ENCODE measurements at regions not wholly inside any gene's neighbourhood (a gene's known extent, or its start where the extent isn't known, plus 50 kb on each side); places are given as distances from the start of the nearest gene placed in this dataset.

DNA sequence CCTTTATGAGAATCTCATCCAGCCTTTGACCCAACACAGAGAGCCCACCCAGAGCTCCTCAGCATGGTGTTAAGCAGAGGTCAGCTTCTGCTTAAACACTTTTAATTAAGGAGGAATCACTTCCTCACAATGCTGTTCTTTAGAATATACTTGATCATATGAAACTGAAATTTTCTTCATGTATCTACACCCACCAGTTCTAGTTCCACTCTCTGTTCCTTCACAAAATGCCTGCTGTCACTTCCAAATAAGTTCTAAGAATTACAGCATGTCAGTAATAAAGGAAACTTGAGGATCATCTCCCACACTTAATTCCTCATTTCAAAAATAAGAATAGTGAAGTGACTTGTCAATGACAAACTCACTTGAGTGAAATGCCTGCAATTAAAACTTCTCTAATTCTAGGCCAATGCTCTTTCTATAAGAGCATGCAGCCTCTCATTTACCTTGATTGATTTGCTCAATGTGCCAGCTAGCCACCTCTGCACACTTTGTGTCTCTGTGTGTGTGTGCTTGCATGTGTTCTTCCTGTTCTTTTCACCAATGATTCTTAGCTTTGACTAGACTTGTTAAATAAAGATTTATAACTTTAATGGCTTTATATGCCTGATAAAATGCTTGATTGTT, 356.3 kb downstream of the PLPP3 start:
- DNase-seq (ENCODE audit: low read depth), result no peak

DNA sequence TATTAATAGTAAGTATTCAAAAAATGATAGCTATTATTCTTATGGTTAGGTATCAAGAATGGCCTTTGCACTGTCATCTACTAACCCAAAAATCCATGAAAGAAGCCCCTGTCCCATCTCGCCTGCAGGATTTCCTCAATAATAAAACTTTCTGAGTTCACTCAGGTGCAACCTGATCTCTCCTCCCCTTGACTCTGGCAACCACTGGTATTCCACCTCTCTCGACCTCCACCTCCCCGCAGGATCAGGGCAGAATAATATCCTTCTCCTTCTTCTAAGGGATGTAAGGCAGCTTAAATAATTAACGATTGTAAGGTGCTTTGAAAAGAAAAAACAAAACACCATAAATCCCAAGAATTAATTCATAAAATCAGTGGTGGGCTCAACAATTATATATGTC, 359.3 kb downstream of the PLPP3 start:
- no peak for DNase-seq (ENCODE audit: low read depth)

DNA sequence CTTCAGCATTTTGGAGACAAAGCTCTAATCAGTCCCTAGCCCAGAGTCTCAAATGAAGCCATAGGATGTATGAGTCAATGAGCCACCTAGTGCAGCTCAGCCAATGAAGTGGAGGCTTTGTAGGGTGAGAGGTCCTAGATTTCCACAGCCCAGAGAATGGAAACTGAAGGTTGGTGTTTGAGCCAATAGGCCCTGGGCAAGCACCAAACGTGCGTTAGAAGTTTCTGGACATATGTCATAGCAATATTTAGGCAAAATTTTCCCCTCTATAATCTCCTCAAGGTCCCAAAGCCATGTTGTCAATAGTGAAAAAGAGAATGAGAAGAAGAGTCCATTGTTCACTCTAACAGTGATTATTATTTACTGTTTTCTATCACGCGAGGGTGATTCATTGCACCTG, 361.3 kb downstream of the PLPP3 start:
- no peak for DNase-seq (ENCODE audit: low read depth)

DNA sequence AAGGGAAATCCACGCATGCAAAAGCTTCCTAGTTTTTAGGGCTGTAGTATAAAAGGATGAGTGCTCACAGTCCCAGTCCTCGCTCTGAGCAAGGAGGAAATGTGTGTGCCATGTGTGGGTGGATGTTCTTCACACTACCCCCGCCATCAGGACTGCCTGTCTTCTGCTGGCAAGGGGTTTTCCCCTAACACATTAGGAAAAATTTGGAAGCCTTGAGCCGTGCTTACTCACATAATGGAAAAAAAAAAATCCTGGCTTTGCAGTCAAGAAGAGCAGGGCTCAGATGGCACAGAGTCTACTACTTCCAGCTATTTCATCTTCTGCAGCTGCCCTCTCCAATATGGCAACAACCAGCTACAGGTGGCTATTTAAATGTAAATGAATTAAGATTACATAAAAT, 363.1 kb downstream of the PLPP3 start:
- DNase-seq (ENCODE audit: low read depth), result no peak

DNA sequence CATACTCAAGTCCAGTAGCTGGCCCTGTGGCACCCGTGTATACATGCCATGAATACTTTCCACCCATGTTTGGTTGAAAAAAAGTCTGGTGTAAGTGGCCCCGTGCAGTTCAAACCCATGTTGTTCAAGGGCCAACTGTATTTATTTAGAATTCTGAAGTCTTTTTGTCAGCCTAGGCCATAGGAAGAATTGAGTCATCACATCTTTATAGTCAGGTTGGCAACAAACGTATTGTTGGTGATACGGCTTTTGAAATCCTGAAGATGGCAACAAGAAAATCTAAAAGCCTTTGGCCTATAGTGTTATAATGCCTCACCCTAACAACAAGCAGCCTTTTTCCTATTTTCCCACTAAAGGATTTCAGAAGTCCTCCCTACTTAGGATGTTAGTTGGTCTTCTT, 363.6 kb downstream of the PLPP3 start:
- DNase-seq (ENCODE audit: low read depth), result no peak

DNA sequence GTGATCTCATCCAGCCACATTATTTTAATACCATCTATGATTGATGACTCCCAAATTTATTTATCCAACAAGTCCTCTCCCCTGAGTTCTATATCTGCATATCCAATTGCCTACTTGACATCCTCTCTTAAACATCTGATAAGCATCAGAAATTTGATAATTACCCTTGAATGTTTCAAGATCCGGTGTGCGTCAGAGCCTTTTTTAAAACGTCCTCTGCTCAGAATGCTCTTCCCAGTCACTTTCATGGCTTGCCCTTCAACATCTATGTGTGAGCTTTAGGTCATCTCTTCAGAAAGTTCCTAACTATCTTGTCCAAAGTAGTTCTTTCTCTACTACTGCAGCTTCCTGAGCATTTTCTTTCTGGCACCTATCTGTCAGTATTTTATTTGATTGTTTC, 364.3 kb downstream of the PLPP3 start:
- no peak for DNase-seq (ENCODE audit: low read depth)

DNA sequence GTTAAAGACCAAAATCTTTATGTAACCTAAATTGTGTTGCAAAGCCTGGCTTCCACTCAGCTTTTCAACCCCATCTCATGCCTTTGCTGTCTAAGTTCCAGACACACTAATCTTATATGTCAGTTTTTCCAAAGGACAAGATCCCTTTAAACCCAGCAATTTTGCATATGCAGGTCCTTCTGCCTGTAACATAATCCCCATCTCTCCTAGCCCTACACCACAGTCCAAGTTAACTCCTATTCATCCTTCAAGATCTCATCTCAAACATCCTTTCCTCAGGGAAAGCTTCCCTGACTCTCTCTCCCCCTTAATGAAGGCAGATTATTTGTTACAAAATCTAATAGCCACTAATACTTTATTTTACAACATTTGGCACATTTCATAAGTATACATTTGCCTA, 366.3 kb downstream of the PLPP3 start:
- no peak for DNase-seq (ENCODE audit: low read depth)

DNA sequence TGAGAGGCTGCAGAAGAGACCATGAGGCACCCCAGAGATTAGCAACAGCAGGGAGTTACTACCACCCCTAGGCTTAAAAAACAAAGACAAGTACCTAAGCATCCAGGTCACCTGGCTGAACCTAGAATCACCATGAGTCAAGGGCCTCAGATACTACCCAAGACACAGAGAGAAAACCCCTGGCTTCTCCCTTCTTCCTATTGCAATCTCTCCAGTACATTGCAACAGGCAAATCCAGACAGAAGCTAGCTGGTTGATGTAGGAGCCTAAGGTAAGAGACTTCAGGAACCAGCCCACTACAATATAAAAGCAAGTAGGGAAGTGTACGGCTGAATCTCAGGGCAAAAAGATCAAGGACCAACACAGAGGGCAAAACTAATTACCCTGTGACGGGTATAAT, 367.2 kb downstream of the PLPP3 start:
- DNase-seq (ENCODE audit: low read depth), result no peak

DNA sequence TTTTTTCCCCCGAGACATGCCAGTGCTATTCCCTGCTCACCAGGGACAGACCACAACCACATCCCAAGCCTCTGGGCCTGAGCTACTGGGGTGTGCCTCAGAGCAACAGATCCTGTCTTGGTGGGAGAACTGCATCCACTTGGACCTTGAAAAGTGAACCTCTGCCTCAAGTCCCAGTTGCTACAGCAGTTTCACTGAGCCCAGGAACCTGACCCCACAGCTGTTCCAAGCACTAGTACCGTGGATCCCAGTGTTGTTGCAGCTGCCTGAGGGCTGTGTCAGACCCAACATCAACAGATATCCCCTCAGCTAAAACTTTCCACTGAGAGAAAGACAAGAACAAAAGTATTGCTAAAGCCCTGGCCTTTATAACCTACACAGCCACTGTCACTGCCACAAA, 373.0 kb downstream of the PLPP3 start:
- DNase-seq (ENCODE audit: low read depth), result no peak

DNA sequence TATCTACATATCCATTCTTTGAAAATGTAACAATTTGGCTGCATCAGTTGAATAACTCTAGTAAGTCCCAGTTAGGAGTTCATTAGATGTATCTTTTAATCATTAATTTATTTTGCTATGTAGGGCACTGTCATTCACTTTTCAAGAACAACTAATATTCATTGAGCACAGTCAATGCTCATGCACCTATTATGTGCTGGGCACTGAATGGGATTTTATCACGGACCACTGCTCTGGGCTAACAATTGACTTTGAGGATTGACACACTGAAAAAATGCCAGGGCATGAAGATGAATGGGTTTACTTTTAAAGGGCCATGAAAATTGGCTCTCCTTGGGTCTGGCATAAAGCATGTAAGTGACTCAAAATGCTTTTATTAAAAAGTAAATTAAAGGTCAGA, 375.2 kb downstream of the PLPP3 start:
- no peak for DNase-seq (ENCODE audit: low read depth)

DNA sequence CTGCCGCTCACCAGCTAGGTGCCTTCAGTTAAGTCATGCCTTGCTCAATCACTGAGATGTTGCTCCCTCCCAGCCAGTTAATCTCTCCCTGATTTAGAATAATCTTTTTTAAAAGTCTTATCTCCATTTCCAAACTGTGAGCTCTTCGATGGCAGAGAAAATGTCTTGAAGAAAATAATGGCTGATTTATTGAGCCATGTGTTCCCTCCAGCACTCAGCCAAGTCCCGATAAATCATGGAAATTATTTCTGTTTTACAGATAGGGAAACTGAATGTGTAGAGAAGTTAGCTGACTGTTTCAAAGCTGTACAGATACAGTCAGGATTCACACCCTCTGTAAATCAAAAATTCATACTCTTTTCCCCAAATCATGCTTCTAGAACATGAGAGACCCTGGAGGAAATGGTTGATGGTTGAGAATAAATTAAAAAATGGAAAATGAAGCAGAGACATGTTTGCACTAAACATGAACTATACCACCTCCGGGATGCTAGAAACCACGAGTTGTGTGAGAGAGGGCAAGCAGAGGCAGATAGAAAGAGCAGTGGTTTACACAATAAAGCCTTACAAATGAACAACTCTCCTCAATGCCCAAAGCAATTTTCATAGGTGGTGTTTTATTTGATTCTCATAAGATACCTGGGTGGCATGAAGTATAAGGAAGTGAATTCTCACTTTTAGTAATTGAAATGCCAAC, 376.4 kb downstream of the PLPP3 start:
- DNase-seq (ENCODE audit: low read depth), result no peak

DNA sequence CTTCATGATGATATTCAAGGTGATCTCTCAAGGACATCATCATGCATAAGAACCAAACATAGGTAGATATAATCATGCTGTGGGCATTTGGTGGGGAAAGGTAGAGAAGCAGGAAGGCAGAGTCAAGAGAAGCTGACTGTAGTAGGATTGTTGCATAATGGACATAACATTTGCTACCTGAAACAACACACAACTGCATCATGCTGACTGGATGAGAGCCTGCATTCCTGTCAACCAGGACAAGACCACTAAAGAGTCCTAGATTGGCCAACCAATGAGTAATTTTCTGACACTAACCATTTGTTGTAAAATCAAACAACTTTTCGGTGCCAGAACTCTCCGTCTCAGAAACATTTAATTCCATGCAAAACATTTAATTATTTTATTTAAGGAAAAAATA, 377.2 kb downstream of the PLPP3 start:
- no peak for DNase-seq (ENCODE audit: low read depth)

DNA sequence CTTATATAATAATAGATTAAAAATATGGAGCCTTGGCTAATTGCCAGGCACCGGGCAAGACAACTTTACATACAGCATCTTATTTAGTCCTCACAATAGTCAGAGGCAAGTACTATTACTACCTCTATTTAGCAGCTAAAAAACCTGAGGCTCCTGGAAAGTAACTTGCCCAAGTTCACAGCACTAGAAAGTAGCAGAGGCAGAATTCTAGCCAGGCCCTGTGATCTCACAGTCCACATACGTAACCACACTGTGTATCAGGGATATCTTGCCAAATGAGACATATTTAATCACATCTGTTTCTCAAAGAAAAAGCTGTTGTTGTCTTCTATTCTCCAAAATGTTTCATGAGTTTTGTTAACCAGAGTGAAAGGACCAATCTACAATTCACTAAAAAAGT, 378.5 kb downstream of the PLPP3 start:
- no peak for DNase-seq (ENCODE audit: low read depth)

DNA sequence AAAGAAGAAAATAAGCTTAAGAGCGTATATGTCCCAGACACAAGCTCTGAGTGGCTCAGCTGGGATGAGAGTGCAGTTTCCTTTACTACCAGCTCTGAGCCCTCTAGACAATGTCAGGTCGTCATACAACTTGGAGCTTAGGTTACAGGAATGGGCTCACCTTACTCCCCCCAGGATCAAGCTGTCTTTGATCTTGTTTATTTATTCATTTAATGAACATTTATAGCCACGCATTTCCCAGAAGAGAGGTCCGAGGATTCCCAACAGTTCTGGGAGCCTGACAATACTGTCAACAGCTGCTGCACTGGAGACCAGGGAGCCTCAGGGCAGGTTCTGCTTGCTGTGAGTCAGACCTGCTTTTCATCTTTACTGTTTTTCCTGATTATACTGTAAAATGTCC, 378.9 kb downstream of the PLPP3 start:
- DNase-seq (ENCODE audit: low read depth), result no peak

DNA sequence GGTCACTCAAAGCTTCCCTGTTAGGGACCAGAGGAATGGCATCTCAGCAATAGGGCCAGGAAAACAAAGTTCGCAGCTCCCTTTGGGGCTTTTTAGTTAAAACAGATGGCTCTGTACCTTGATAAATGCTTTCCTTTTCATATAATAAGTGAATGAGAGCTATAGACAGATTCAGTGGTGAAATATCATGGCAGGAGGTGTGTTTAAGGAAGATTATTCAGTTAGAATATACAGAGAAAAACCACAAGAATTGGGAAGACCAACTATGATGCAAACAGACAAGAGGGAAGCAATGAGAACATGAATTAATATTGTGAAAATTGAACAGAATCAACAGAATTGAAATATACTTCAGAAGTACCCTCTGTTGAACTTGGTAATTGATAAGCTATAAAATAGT, 379.4 kb downstream of the PLPP3 start:
- DNase-seq (ENCODE audit: low read depth), result no peak

DNA sequence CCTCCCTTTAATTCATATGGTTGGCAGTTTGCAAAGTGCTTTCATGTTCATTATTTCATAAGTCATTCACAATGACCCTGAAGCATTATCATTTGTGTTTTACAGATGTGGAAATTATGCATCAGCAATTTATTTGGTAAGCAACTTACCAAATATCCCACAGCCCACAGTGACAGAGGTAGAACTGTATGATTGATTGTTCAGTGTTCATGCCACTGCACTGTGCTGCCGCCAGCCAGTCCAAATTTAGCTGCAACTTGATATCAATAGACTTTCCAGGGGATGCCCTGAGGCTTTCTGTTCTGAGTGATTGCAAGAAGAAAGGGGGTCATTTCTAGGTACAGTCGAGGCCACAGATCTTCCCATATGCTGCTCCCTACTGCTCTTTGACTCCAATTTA, 380.3 kb downstream of the PLPP3 start:
- DNase-seq (ENCODE audit: low read depth), result no peak

DNA sequence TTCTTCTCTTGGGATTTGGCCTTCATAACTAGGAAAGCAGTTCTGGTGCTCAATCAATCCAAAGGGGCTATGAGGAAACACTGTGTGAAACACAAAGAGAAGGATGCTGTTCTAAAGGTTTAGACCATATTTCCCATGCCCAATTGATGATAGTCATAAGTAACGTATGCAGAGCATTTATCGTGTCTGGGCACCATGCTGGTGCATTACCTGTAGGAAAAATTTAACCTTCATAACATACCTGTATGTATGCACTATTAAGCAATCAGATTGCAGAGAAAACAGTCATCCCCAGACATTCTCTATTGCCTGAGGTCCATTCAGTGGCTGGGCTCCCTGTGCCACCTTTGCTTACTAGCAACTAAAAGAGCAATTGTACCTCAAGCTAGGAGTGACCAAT, 381.4 kb downstream of the PLPP3 start:
- no peak for DNase-seq (ENCODE audit: low read depth)

DNA sequence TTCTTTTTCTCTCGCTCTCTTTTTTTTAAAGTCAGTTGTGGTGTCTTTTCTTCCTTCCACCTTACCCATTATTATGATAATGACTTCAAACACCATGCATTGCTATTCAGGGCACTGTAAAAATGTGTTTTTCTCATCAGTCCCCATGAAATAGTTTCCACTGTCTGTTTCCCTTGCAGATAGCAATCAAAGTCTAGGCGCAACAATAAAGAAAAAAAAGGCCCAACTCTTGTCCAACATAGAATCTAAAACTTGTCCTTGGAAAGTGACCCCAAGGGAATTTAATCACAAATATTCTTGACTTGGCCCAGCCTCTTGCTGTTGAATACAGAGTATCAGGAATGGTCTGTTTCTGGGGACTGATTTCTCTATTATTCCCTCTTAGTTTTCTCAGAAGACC, 382.5 kb downstream of the PLPP3 start:
- DNase-seq (ENCODE audit: low read depth), result no peak

DNA sequence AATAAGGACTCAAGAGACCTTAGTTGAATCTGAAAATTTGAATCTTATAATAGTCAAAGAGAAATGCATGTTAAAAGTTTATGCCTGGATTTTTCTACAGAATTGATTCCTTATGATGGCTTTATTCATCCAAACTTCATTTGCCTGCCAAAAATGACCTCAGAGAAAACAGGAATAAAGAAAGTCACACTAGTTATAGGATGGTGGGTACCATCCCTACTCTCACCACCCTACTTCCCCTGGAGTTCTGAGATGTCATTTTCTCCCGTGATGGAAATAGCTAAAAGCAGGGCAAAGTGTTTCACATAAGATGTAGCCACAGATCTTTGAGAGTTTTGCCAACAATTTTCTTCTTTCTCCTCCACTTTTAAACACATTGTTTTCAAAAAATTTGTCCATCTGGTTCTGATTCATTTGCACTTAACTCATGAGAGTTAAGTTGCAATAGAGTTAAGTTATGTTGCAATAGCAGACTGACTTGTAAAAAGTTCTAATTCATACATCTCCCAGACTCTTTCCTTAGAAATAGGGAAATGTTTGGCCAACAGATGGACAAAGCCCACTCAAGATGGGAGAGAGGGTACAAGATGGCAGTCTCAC, 384.6 kb downstream of the PLPP3 start:
- DNase-seq (ENCODE audit: low read depth), result no peak

DNA sequence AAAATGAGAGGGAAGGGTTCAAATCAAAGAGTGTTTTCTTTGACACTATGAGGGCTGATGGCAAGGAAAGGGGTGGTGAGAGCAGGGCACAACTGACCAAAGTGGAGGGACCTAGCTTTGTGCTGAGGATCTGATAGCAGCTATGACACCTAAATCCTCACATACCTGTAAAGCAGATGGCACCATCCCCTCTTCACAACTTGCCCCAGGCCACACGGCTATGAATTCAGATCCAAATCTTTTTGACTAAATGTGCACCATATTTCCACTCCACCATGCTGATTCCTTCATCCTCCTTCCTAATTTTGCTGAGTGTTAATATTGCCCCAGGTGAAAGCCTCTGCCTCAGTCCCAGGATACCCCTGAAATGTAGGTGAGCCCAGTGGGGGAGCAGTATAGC, 385.7 kb downstream of the PLPP3 start:
- DNase-seq (ENCODE audit: low read depth), result no peak

DNA sequence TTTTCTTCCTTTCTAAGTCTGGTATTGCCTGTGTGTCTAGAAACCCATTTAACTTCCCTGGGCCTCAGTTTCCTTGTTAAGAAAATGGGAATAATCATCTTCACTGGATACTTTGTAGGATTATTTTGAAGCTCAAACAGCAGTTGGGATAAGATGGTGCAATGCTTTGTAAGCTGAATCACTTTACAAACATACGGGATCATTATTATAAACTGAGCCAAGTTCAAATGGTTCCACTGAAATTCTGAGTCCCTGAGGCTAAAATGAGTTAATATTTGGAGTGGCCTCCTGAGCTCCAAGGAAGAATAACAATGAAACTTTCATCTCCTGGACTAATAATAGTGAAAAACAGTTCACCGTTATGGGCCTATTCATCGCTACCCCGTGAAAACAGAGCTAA, 388.0 kb downstream of the PLPP3 start:
- no peak for DNase-seq (ENCODE audit: low read depth)

DNA sequence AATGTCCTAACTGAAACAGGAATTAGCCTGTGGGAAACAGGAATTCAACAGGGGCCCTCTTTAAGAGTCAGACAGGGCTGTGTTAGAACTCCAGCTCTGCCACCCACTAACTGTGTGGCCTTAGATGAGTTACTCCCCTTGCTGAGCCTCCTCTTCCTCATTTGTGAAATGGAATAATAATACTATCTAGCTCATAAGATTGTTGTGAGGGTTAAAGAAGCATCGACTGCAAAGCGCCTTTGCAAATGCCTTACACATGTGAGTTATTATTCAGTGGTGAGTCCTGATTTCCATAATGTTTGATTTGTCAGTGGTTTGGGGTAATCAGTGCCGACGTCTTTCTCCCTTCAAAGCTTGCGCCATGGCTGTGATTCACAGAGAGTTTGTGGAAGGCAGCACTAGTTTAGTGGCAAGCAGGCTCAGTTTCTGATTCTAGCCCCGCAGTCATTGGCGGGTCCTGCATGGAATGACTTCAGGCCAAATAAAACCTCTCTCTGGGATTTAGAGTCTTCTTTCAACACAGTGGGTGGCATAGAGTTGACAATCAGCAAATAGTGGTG, 388.5 kb downstream of the PLPP3 start:
- no peak for DNase-seq (ENCODE audit: low read depth)

DNA sequence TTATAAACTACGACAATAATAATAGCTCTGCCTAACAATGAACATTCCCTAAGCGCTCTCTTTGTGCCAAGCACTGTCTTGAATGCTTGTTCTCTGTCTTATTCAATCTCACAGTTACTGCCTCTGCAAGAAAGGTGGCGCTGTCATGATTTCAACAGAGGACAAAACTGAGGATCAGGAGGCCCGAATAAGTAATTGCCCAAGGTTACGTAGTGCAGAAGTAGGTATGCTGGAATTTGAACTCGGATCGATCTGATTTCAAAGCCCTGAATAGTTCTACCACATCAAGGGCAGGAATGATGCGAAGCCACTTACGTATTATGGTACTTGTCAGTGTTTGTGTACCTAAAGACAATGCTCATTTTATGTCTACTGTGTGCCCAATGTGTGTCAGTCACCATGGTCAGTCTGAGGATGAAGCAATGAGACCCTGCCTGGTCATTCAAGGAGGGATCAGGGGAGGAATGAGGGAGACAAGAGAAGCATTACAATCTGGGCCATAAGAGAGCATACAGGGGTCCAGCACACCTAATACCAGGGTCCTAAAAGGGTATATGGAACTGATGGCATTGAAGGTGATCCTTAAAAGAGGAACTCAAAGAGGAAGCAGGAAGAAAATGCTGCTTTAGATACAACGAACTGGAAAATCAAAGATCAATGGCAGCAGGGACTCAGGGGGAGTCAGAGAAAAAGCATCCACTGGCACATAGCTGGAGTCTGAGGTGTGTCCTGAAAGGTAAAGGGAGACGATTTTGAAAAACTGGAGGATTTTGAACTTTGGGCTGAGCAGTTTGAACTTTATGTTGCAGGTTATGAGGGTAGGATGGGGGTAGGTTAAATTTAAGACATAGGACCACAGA, 389.2 kb downstream of the PLPP3 start:
- no peak for DNase-seq (ENCODE audit: low read depth)
